ENCODE measurements at regions not wholly inside any gene's neighbourhood (a gene's known extent, or its start where the extent isn't known, plus 50 kb on each side); places are given as distances from the start of the nearest gene placed in this dataset.

DNA sequence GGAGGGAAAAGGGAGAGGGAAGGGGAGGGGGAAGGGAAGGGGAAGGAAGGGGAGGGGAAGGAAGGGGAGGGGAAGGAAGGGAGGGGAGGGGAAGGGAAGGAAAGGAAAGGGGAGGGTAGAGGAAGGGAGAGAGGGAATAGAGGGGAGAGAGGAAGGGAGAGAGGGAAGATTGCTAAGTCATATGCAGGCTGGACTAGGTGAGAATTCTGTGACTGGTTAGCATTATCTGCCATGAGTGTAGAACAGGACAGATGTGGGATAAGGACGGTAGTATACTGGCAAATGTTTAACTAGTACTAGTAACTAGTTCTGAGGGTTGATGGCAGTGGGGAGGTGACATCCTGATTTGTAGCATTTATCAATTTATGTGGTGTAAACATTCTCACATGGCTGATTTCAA is 203.5 kb upstream of the RAD23B start:
- TF ChIP-seq POLR2A (IDR thresholded peaks at IDR 0.05) = no peak
- TF ChIP-seq, protein P1, sequence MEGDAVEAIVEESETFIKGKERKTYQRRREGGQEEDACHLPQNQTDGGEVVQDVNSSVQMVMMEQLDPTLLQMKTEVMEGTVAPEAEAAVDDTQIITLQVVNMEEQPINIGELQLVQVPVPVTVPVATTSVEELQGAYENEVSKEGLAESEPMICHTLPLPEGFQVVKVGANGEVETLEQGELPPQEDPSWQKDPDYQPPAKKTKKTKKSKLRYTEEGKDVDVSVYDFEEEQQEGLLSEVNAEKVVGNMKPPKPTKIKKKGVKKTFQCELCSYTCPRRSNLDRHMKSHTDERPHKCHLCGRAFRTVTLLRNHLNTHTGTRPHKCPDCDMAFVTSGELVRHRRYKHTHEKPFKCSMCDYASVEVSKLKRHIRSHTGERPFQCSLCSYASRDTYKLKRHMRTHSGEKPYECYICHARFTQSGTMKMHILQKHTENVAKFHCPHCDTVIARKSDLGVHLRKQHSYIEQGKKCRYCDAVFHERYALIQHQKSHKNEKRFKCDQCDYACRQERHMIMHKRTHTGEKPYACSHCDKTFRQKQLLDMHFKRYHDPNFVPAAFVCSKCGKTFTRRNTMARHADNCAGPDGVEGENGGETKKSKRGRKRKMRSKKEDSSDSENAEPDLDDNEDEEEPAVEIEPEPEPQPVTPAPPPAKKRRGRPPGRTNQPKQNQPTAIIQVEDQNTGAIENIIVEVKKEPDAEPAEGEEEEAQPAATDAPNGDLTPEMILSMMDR (IDR thresholded peaks at IDR 0.05) = no peak
